Bronchial epithelial cell (primary cell): ENCODE measurements at regions not wholly inside any gene's neighbourhood (a gene's known extent, or its start where the extent isn't known, plus 50 kb on each side); places are given as distances from the start of the nearest gene placed in this dataset.

ENCODE experiments used
- DNase-seq: peaks from one replicate; pipeline ENCODE4 v3.0.0-alpha.2; 2010; ENCODE audit warnings: low read depth
- FAIRE-seq: peaks from 2 replicates; lab custom pipeline; 2011; peaks lifted over from hg19 to GRCh38; lab: Jason Lieb, UNC
- H3K27me3 ChIP-seq: 2 replicates; pipeline ENCODE4 v1.5.1; 2011; ENCODE audit warnings: low read length; ENCODE audit not compliant: control insufficient read depth, insufficient read depth
- H3K36me3 ChIP-seq: 2 replicates; pipeline ENCODE4 v1.5.1; 2011; ENCODE audit warnings: low read length; ENCODE audit not compliant: control insufficient read depth, insufficient read depth
- H3K4me3 ChIP-seq: 2 replicates; pipeline ENCODE4 v1.5.1; 2011; ENCODE audit warnings: mild to moderate bottlenecking, low read depth, low read length, control low read depth
- CTCF ChIP-seq: IDR thresholded peaks from 2 replicates; pipeline ENCODE4 v1.5.1; 2011; ENCODE audit warnings: mild to moderate bottlenecking, moderate library complexity, low read length, control low read depth, inconsistent platforms; ENCODE audit not compliant: insufficient read depth, severe bottlenecking

GRCh38 chr2:154549869-154550268 is 148.6 kb upstream of the KCNJ3 start:
- Histone ChIP-seq H3K36me3 (no peaks in the 10 kb centered on the region), H3K4me3 (no peak overlapping the region), H3K27me3 (no peaks in the 10 kb centered on the region)
- no peak for FAIRE-seq
- TF ChIP-seq CTCF: no peak
- DNase-seq: no peak

- Histone ChIP-seq H3K4me3 (no peak overlapping the region), H3K36me3 (no peaks in the 10 kb centered on the region), H3K27me3 (no peaks in the 10 kb centered on the region)
- DNase-seq: no peak
- no peak for TF ChIP-seq CTCF
- no peak for FAIRE-seq
Measured at GRCh38 chr2:154551649-154552048, 146.8 kb upstream of the KCNJ3 start.

- no peak for DNase-seq
- no peaks in the 10 kb centered on the region for H3K36me3 ChIP-seq
- H3K4me3 ChIP-seq: no peak overlapping the region
- no peak for FAIRE-seq
- no peaks in the 10 kb centered on the region for H3K27me3 ChIP-seq
- TF ChIP-seq CTCF: no peak
Measured at GRCh38 chr2:154554046-154554445, 144.4 kb upstream of the KCNJ3 start.

GRCh38 chr2:154555710-154556109 is 142.8 kb upstream of the KCNJ3 start:
- FAIRE-seq (no peak), DNase-seq (no peak)
- TF ChIP-seq CTCF: no peak
- Histone ChIP-seq H3K4me3 (no peak overlapping the region), H3K36me3 (no peaks in the 10 kb centered on the region), H3K27me3 (no peaks in the 10 kb centered on the region)

- FAIRE-seq: no peak
- no peak for DNase-seq
- H3K4me3 ChIP-seq: no peak overlapping the region
- H3K36me3 ChIP-seq: no peaks in the 10 kb centered on the region
- H3K27me3 ChIP-seq: no peaks in the 10 kb centered on the region
- no peak for TF ChIP-seq CTCF
Measured at GRCh38 chr2:154556146-154556545, 142.3 kb upstream of the KCNJ3 start.

GRCh38 chr2:154556607-154557006 is 141.9 kb upstream of the KCNJ3 start:
- peak; percentile 50 for DNase-seq
- no peak for TF ChIP-seq CTCF
- no peaks in the 10 kb centered on the region for H3K36me3 ChIP-seq
- FAIRE-seq: no peak
- no peak overlapping the region for H3K4me3 ChIP-seq
- no peaks in the 10 kb centered on the region for H3K27me3 ChIP-seq
